NCI-H2107 treated with DMSO at 0.1 percent for 48 hours (cell line): ENCODE measurements at regions not wholly inside any gene's neighbourhood (a gene's known extent, or its start where the extent isn't known, plus 50 kb on each side); places are given as distances from the start of the nearest gene placed in this dataset.

Experiments
- DNase-seq: peaks from one replicate; lab custom pipeline; 2025; ENCODE audit not compliant: unreplicated experiment; lab: John Stamatoyannopoulos, UW

GRCh38 chr10:78901694-78902093 is 167.1 kb upstream of the ZMIZ1 start:
- DNase-seq = no peak

GRCh38 chr10:78902815-78903214 is 166.0 kb upstream of the ZMIZ1 start:
- DNase-seq = no peak

GRCh38 chr10:78903341-78903940 is 165.3 kb upstream of the ZMIZ1 start:
- DNase-seq = no peak

- DNase-seq = no peak
Measured at GRCh38 chr10:78904196-78904595, 164.6 kb upstream of the ZMIZ1 start.

GRCh38 chr10:78905015-78905956 is 163.5 kb upstream of the ZMIZ1 start:
- DNase-seq = no peak

- peak; percentile 88 for DNase-seq
Measured at GRCh38 chr10:78905957-78906308, 162.8 kb upstream of the ZMIZ1 start.

GRCh38 chr10:78906734-78907390 is 161.9 kb upstream of the ZMIZ1 start:
- no peak for DNase-seq

GRCh38 chr10:78907551-78908211 is 161.1 kb upstream of the ZMIZ1 start:
- no peak for DNase-seq

- no peak for DNase-seq
Measured at GRCh38 chr10:78909221-78909620, 159.5 kb upstream of the ZMIZ1 start.

GRCh38 chr10:78910021-78910420 is 158.7 kb upstream of the ZMIZ1 start:
- no peak for DNase-seq

GRCh38 chr10:78910476-78910875 is 158.3 kb upstream of the ZMIZ1 start:
- DNase-seq = no peak

GRCh38 chr10:78910886-78911285 is 157.9 kb upstream of the ZMIZ1 start:
- no peak for DNase-seq

GRCh38 chr10:78911533-78912340 is 157.0 kb upstream of the ZMIZ1 start:
- DNase-seq = no peak

- no peak for DNase-seq
Measured at GRCh38 chr10:78912361-78913218, 156.2 kb upstream of the ZMIZ1 start.

GRCh38 chr10:78913219-78914059 is 155.3 kb upstream of the ZMIZ1 start:
- DNase-seq = peak; percentile 86

GRCh38 chr10:78914060-78914378 is 154.7 kb upstream of the ZMIZ1 start:
- DNase-seq = no peak

GRCh38 chr10:78914502-78915189 is 154.1 kb upstream of the ZMIZ1 start:
- no peak for DNase-seq

- no peak for DNase-seq
Measured at GRCh38 chr10:78915190-78915518, 153.6 kb upstream of the ZMIZ1 start.

- no peak for DNase-seq
Measured at GRCh38 chr10:78916227-78916626, 152.5 kb upstream of the ZMIZ1 start.
